ENCODE measurements at regions not wholly inside any gene's neighbourhood (a gene's known extent, or its start where the extent isn't known, plus 50 kb on each side); places are given as distances from the start of the nearest gene placed in this dataset.

DNA sequence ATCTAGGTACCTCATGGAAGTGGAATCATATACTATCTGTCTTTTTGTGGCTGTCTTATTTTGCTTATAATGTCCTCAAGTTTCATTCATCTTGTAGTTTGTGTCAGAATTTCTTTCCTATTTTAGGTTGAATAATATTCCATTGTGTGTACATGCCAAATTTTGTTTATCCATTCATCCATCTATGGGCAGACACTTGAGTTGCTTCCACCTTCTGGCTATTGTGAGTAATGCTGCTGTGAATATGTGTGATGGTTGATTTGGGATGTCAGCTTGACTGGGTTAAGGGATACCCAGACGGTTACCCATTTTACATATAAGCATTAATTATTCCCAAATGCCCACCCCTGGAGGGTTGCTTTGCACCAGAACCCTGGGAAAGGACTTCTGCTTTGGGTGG, 477.5 kb downstream of the PTPRU start:
- TF ChIP-seq POLR2A (IDR thresholded peaks at IDR 0.05; ENCODE audit: borderline replicate concordance, extremely low read depth, insufficient read depth, insufficient read length) (no peak), EZH2phosphoT487 (IDR thresholded peaks at IDR 0.05; ENCODE audit: borderline replicate concordance) (no peak), POLR2AphosphoS5 (IDR thresholded peaks at IDR 0.05; ENCODE audit: low read depth, low read length) (no peak), EZH2 (IDR thresholded peaks at IDR 0.05) (no peak), ZNF274 (IDR thresholded peaks at IDR 0.05; ENCODE audit: low read depth, low read length) (no peak), TCF7L2 (IDR thresholded peaks at IDR 0.05; ENCODE audit: borderline replicate concordance, extremely low read depth, insufficient read depth, insufficient read length) (no peak), SRF (IDR thresholded peaks at IDR 0.05; ENCODE audit: low read depth) (no peak), SIN3A (IDR thresholded peaks at IDR 0.05; ENCODE audit: low read depth) (no peak)
- TF ChIP-seq, protein P1, sequence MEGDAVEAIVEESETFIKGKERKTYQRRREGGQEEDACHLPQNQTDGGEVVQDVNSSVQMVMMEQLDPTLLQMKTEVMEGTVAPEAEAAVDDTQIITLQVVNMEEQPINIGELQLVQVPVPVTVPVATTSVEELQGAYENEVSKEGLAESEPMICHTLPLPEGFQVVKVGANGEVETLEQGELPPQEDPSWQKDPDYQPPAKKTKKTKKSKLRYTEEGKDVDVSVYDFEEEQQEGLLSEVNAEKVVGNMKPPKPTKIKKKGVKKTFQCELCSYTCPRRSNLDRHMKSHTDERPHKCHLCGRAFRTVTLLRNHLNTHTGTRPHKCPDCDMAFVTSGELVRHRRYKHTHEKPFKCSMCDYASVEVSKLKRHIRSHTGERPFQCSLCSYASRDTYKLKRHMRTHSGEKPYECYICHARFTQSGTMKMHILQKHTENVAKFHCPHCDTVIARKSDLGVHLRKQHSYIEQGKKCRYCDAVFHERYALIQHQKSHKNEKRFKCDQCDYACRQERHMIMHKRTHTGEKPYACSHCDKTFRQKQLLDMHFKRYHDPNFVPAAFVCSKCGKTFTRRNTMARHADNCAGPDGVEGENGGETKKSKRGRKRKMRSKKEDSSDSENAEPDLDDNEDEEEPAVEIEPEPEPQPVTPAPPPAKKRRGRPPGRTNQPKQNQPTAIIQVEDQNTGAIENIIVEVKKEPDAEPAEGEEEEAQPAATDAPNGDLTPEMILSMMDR (IDR thresholded peaks at IDR 0.05 in 2 of 3, conservative IDR thresholded peaks at IDR 0.05 in 1 of 3; ENCODE audit: borderline replicate concordance in 1 of 3, insufficient read depth in 1 of 3, low read depth in 2 of 3, low read length in 2 of 3): peak; percentile 27 to 52 (median 37); a peak in 5 of 6 replicates
- TF ChIP-seq, protein P2, sequence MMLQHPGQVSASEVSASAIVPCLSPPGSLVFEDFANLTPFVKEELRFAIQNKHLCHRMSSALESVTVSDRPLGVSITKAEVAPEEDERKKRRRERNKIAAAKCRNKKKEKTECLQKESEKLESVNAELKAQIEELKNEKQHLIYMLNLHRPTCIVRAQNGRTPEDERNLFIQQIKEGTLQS (IDR thresholded peaks at IDR 0.05): no peak
- TF ChIP-seq, protein P3, sequence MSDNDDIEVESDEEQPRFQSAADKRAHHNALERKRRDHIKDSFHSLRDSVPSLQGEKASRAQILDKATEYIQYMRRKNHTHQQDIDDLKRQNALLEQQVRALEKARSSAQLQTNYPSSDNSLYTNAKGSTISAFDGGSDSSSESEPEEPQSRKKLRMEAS (IDR thresholded peaks at IDR 0.05): no peak
- TF ChIP-seq, protein P4, sequence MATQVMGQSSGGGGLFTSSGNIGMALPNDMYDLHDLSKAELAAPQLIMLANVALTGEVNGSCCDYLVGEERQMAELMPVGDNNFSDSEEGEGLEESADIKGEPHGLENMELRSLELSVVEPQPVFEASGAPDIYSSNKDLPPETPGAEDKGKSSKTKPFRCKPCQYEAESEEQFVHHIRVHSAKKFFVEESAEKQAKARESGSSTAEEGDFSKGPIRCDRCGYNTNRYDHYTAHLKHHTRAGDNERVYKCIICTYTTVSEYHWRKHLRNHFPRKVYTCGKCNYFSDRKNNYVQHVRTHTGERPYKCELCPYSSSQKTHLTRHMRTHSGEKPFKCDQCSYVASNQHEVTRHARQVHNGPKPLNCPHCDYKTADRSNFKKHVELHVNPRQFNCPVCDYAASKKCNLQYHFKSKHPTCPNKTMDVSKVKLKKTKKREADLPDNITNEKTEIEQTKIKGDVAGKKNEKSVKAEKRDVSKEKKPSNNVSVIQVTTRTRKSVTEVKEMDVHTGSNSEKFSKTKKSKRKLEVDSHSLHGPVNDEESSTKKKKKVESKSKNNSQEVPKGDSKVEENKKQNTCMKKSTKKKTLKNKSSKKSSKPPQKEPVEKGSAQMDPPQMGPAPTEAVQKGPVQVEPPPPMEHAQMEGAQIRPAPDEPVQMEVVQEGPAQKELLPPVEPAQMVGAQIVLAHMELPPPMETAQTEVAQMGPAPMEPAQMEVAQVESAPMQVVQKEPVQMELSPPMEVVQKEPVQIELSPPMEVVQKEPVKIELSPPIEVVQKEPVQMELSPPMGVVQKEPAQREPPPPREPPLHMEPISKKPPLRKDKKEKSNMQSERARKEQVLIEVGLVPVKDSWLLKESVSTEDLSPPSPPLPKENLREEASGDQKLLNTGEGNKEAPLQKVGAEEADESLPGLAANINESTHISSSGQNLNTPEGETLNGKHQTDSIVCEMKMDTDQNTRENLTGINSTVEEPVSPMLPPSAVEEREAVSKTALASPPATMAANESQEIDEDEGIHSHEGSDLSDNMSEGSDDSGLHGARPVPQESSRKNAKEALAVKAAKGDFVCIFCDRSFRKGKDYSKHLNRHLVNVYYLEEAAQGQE (IDR thresholded peaks at IDR 0.05; ENCODE audit: low read depth): no peak

Data from HCT116 (cell line).